ENCODE measurements at regions not wholly inside any gene's neighbourhood (a gene's known extent, or its start where the extent isn't known, plus 50 kb on each side); places are given as distances from the start of the nearest gene placed in this dataset.
"Not testable (repeated sequence)": the region's sequence is repeated elsewhere in the genome, so short reads cannot be mapped to it uniquely, and the experiment has no call there.

DNA sequence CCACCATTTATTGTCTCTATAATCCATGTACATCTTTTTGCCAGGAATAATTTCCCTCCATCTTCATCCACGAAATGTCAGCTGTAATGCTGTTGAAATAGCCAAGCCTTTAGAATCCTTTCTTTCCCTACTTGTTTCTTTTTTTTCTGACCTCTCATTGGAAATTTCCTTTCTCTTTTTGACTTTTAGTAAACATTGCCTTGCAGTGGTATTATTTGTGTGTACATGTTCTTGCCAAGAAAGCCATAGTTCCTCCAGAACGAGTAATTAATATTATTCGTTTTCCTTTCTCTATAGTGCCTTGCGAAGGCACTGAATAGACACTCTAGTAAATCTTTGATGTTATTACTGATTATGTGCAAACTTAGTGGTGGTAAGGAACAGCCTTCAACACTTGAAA, 282.2 kb downstream of the GJA1 start:
- Histone ChIP-seq H3K4me2 (ENCODE audit: low read depth, low read length, poor library complexity, severe bottlenecking) (no peak overlapping the region), H3K4me3 (ENCODE audit: low read length, poor library complexity, severe bottlenecking) (no peak overlapping the region), H3F3A (ENCODE audit: low read depth) (no peaks in the 10 kb centered on the region), H3K9me2 (replicated peaks; ENCODE audit: low read depth, low read length) (no peaks in the 10 kb centered on the region), H3K9ac (ENCODE audit: low read depth, low read length, poor library complexity, severe bottlenecking) (no peak overlapping the region), H3K4me1 (ENCODE audit: insufficient read depth, low read length, poor library complexity, severe bottlenecking) (no peaks in the 10 kb centered on the region), H3K79me2 (ENCODE audit: insufficient read depth, low read length) (no peaks in the 10 kb centered on the region), H3K27me3 (ENCODE audit: insufficient read depth, low read length, poor library complexity, severe bottlenecking) (no peaks in the 10 kb centered on the region), H3K9me3 (ENCODE audit: insufficient read depth, low read depth, low read length) (no peaks in the 10 kb centered on the region), H3K36me3 (ENCODE audit: insufficient read depth, low read length) (no peaks in the 10 kb centered on the region), H2AFZ (ENCODE audit: low read length) (no peak overlapping the region), H4K20me1 (ENCODE audit: insufficient read depth, low read length, poor library complexity, severe bottlenecking) (no peaks in the 10 kb centered on the region)
- TF ChIP-seq, protein P1, sequence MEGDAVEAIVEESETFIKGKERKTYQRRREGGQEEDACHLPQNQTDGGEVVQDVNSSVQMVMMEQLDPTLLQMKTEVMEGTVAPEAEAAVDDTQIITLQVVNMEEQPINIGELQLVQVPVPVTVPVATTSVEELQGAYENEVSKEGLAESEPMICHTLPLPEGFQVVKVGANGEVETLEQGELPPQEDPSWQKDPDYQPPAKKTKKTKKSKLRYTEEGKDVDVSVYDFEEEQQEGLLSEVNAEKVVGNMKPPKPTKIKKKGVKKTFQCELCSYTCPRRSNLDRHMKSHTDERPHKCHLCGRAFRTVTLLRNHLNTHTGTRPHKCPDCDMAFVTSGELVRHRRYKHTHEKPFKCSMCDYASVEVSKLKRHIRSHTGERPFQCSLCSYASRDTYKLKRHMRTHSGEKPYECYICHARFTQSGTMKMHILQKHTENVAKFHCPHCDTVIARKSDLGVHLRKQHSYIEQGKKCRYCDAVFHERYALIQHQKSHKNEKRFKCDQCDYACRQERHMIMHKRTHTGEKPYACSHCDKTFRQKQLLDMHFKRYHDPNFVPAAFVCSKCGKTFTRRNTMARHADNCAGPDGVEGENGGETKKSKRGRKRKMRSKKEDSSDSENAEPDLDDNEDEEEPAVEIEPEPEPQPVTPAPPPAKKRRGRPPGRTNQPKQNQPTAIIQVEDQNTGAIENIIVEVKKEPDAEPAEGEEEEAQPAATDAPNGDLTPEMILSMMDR (conservative IDR thresholded peaks at IDR 0.05; ENCODE audit: low read length): no peak
- TF ChIP-seq EZH2phosphoT487 (IDR thresholded peaks at IDR 0.05; ENCODE audit: borderline replicate concordance): no peak

DNA sequence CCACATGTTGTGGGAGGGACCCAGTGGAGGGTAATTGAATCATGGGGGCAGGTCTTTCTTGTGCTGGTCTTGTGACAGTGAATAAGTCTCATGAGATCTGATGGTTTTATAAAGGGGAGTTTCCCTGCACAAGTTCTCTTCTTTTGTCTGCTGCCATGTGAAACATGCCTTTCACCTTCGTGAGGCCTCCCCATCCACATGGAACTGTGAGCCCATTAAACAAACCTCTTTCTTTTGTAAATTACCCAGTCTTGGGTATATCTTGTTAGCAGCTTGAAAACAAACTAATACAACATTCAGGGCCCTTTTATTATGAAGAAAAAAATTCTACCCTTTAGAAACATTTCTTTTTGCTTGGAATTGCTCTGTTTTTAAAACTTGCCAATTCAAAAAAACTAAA, 285.4 kb downstream of the GJA1 start:
- H3K4me1 ChIP-seq (ENCODE audit: insufficient read depth, low read length, poor library complexity, severe bottlenecking); H2AFZ ChIP-seq (ENCODE audit: low read length); H3K9ac ChIP-seq (ENCODE audit: low read depth, low read length, poor library complexity, severe bottlenecking); H3K4me2 ChIP-seq (ENCODE audit: low read depth, low read length, poor library complexity, severe bottlenecking); H3F3A ChIP-seq (ENCODE audit: low read depth); H3K36me3 ChIP-seq (ENCODE audit: insufficient read depth, low read length); H3K9me3 ChIP-seq (ENCODE audit: insufficient read depth, low read depth, low read length); H3K79me2 ChIP-seq (ENCODE audit: insufficient read depth, low read length); H3K27me3 ChIP-seq (ENCODE audit: insufficient read depth, low read length, poor library complexity, severe bottlenecking); H3K4me3 ChIP-seq (ENCODE audit: low read length, poor library complexity, severe bottlenecking); H4K20me1 ChIP-seq (ENCODE audit: insufficient read depth, low read length, poor library complexity, severe bottlenecking); H3K9me2 ChIP-seq (replicated peaks; ENCODE audit: low read depth, low read length): not testable (repeated sequence)

DNA sequence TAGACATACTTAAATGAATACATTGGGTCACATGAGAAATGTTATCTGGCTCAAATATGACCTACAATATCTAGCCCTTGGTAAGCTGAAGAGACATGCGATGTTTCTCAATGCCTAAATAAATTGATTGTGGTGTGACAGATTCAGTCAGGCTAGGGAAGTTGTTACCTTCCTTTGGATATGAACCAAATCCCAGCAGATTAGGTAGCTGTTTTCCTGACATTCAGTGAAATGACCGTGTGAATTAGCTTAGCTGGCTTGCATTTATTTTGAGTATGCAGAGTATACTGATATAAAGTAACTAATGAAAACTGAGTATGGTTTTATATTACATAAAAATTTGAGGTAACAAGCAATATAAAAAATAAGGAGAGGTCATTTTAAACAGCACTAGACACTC, 288.2 kb downstream of the GJA1 start:
- no peaks in the 10 kb centered on the region for H3K79me2 ChIP-seq (ENCODE audit: insufficient read depth, low read length)
- H3K36me3 ChIP-seq (ENCODE audit: insufficient read depth, low read length): no peaks in the 10 kb centered on the region
- H3K9ac ChIP-seq (ENCODE audit: low read depth, low read length, poor library complexity, severe bottlenecking): no peak overlapping the region
- H3K4me2 ChIP-seq (ENCODE audit: low read depth, low read length, poor library complexity, severe bottlenecking): no peak overlapping the region
- H3K4me3 ChIP-seq (ENCODE audit: low read length, poor library complexity, severe bottlenecking): no peak overlapping the region
- H3F3A ChIP-seq (ENCODE audit: low read depth): no peaks in the 10 kb centered on the region
- TF ChIP-seq, protein P1 (conservative IDR thresholded peaks at IDR 0.05; ENCODE audit: low read length): no peak
- no peak for TF ChIP-seq EZH2phosphoT487 (IDR thresholded peaks at IDR 0.05; ENCODE audit: borderline replicate concordance)
- no peaks in the 10 kb centered on the region for H3K9me3 ChIP-seq (ENCODE audit: insufficient read depth, low read depth, low read length)
- H3K27me3 ChIP-seq (ENCODE audit: insufficient read depth, low read length, poor library complexity, severe bottlenecking): no peaks in the 10 kb centered on the region
- no peaks in the 10 kb centered on the region for H4K20me1 ChIP-seq (ENCODE audit: insufficient read depth, low read length, poor library complexity, severe bottlenecking)
- H3K4me1 ChIP-seq (ENCODE audit: insufficient read depth, low read length, poor library complexity, severe bottlenecking): no peaks in the 10 kb centered on the region
- no peak overlapping the region for H2AFZ ChIP-seq (ENCODE audit: low read length)
- H3K9me2 ChIP-seq (replicated peaks; ENCODE audit: low read depth, low read length): no peaks in the 10 kb centered on the region

DNA sequence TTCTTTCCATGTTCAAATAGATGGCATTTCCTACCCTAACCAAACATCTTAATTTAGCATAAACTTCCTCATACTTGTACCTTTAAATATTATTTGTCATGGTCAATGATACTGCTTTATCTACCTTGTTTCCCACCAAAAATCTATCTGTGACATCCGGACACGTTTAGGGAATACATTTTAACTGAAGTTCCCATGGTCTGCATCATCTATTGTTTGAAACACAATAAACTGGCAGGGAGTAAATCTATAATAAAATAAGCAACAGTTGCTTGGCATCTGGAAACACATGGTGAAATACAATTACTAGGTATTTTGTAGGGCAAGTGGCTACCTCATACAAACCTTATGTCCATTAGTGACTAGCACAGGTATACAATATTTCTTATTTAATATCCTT, 289.1 kb downstream of the GJA1 start:
- no peak overlapping the region for H2AFZ ChIP-seq (ENCODE audit: low read length)
- no peak overlapping the region for H3K9ac ChIP-seq (ENCODE audit: low read depth, low read length, poor library complexity, severe bottlenecking)
- no peaks in the 10 kb centered on the region for H3K79me2 ChIP-seq (ENCODE audit: insufficient read depth, low read length)
- H3K9me3 ChIP-seq (ENCODE audit: insufficient read depth, low read depth, low read length): no peaks in the 10 kb centered on the region
- TF ChIP-seq, protein P1 (conservative IDR thresholded peaks at IDR 0.05; ENCODE audit: low read length): no peak
- TF ChIP-seq EZH2phosphoT487 (IDR thresholded peaks at IDR 0.05; ENCODE audit: borderline replicate concordance): no peak
- no peaks in the 10 kb centered on the region for H3K4me1 ChIP-seq (ENCODE audit: insufficient read depth, low read length, poor library complexity, severe bottlenecking)
- H3K36me3 ChIP-seq (ENCODE audit: insufficient read depth, low read length): no peaks in the 10 kb centered on the region
- H3K9me2 ChIP-seq (replicated peaks; ENCODE audit: low read depth, low read length): no peaks in the 10 kb centered on the region
- H3F3A ChIP-seq (ENCODE audit: low read depth): no peaks in the 10 kb centered on the region
- no peak overlapping the region for H3K4me3 ChIP-seq (ENCODE audit: low read length, poor library complexity, severe bottlenecking)
- no peaks in the 10 kb centered on the region for H4K20me1 ChIP-seq (ENCODE audit: insufficient read depth, low read length, poor library complexity, severe bottlenecking)
- H3K27me3 ChIP-seq (ENCODE audit: insufficient read depth, low read length, poor library complexity, severe bottlenecking): no peaks in the 10 kb centered on the region
- H3K4me2 ChIP-seq (ENCODE audit: low read depth, low read length, poor library complexity, severe bottlenecking): no peak overlapping the region

Data from Loucy (cell line).